Embryonic facial prominence (tissue), 1 donor: ENCODE measurements at regions not wholly inside any gene's neighbourhood (a gene's known extent, or its start where the extent isn't known, plus 50 kb on each side); places are given as distances from the start of the nearest gene placed in this dataset.
"Not testable (repeated sequence)": the region's sequence is repeated elsewhere in the genome, so short reads cannot be mapped to it uniquely, and the experiment has no call there.

ENCODE experiments used
- DNase-seq: peaks from one replicate; pipeline ENCODE4 v3.0.0-alpha.2; 2016; ENCODE audit errors: extremely low spot score

GRCh38 chr6:147972448-147972847, 370.2 kb upstream of the SASH1 start:
- DNase-seq, result peak; percentile 13

- no peak for DNase-seq
Observed at GRCh38 chr6:147973806-147974205, 368.8 kb upstream of the SASH1 start.

GRCh38 chr6:147974376-147974775, 368.3 kb upstream of the SASH1 start:
- no peak for DNase-seq

GRCh38 chr6:147977851-147978465, 364.7 kb upstream of the SASH1 start:
- no peak for DNase-seq

- no peak for DNase-seq
Observed at GRCh38 chr6:147979966-147980365, 362.7 kb upstream of the SASH1 start.

GRCh38 chr6:147983581-147984366, 358.9 kb upstream of the SASH1 start:
- peak; percentile 47 for DNase-seq

- no peak for DNase-seq
Observed at GRCh38 chr6:147986846-147987245, 355.8 kb upstream of the SASH1 start.

GRCh38 chr6:147990159-147990558, 352.5 kb upstream of the SASH1 start:
- DNase-seq, result no peak

GRCh38 chr6:147991961-147992360, 350.7 kb upstream of the SASH1 start:
- DNase-seq, result no peak

GRCh38 chr6:147999001-147999540, 343.6 kb upstream of the SASH1 start:
- DNase-seq, result no peak

GRCh38 chr6:148001844-148002642, 340.6 kb upstream of the SASH1 start:
- no peak for DNase-seq

- DNase-seq, result no peak
Observed at GRCh38 chr6:148004651-148005050, 338.0 kb upstream of the SASH1 start.

- DNase-seq, result no peak
Observed at GRCh38 chr6:148005806-148006205, 336.8 kb upstream of the SASH1 start.

GRCh38 chr6:148010516-148010915, 332.1 kb upstream of the SASH1 start:
- DNase-seq, result not testable (repeated sequence)

- no peak for DNase-seq
Observed at GRCh38 chr6:148016013-148016412, 326.6 kb upstream of the SASH1 start.

GRCh38 chr6:148021165-148021564, 321.5 kb upstream of the SASH1 start:
- no peak for DNase-seq

- DNase-seq, result no peak
Observed at GRCh38 chr6:148021699-148022098, 320.9 kb upstream of the SASH1 start.

- not testable (repeated sequence) for DNase-seq
Observed at GRCh38 chr6:148022279-148022678, 320.4 kb upstream of the SASH1 start.

GRCh38 chr6:148027201-148027600, 315.4 kb upstream of the SASH1 start:
- no peak for DNase-seq

- no peak for DNase-seq
Observed at GRCh38 chr6:148035806-148036390, 306.7 kb upstream of the SASH1 start.

- DNase-seq, result no peak
Observed at GRCh38 chr6:148037496-148037895, 305.1 kb upstream of the SASH1 start.

GRCh38 chr6:148041546-148041945, 301.1 kb upstream of the SASH1 start:
- DNase-seq, result no peak
